GM21717 (cell line): ENCODE measurements at regions not wholly inside any gene's neighbourhood (a gene's known extent, or its start where the extent isn't known, plus 50 kb on each side); places are given as distances from the start of the nearest gene placed in this dataset.

ENCODE experiments used
- ATAC-seq: cut with Tn5 transposase; IDR thresholded peaks from one replicate; pipeline ENCODE4 v1.9.1; 2021; ENCODE audit warnings: mild to moderate bottlenecking, moderate library complexity; ENCODE audit not compliant: unreplicated experiment

GRCh38 chr2:196433116-196433515, 206.4 kb upstream of the CCDC150 start:
- ATAC-seq, result no peak

- ATAC-seq, result no peak
Measured at GRCh38 chr2:196434217-196434616, 205.3 kb upstream of the CCDC150 start.

- no peak for ATAC-seq
Measured at GRCh38 chr2:196435189-196435588, 204.3 kb upstream of the CCDC150 start.

GRCh38 chr2:196437626-196438025, 201.9 kb upstream of the CCDC150 start:
- no peak for ATAC-seq

- no peak for ATAC-seq
Measured at GRCh38 chr2:196439760-196440159, 199.8 kb upstream of the CCDC150 start.

- no peak for ATAC-seq
Measured at GRCh38 chr2:196440413-196440812, 199.1 kb upstream of the CCDC150 start.

- no peak for ATAC-seq
Measured at GRCh38 chr2:196441527-196441926, 198.0 kb upstream of the CCDC150 start.

- no peak for ATAC-seq
Measured at GRCh38 chr2:196442211-196442610, 197.3 kb upstream of the CCDC150 start.

GRCh38 chr2:196444442-196444841, 195.1 kb upstream of the CCDC150 start:
- ATAC-seq, result no peak

- no peak for ATAC-seq
Measured at GRCh38 chr2:196445991-196446390, 193.5 kb upstream of the CCDC150 start.

- ATAC-seq, result no peak
Measured at GRCh38 chr2:196448407-196449079, 191.0 kb upstream of the CCDC150 start.

- peak; percentile 57 for ATAC-seq
Measured at GRCh38 chr2:196449083-196449482, 190.4 kb upstream of the CCDC150 start.

- ATAC-seq, result no peak
Measured at GRCh38 chr2:196452758-196453157, 186.8 kb upstream of the CCDC150 start.

GRCh38 chr2:196453613-196454047, 185.9 kb upstream of the CCDC150 start:
- peak; percentile 68 for ATAC-seq

- no peak for ATAC-seq
Measured at GRCh38 chr2:196454492-196454891, 185.0 kb upstream of the CCDC150 start.

- no peak for ATAC-seq
Measured at GRCh38 chr2:196459539-196459938, 180.0 kb upstream of the CCDC150 start.

- no peak for ATAC-seq
Measured at GRCh38 chr2:196463706-196464105, 175.8 kb upstream of the CCDC150 start.

GRCh38 chr2:196464311-196464710, 175.2 kb upstream of the CCDC150 start:
- ATAC-seq, result no peak

- ATAC-seq, result no peak
Measured at GRCh38 chr2:196466581-196466980, 172.9 kb upstream of the CCDC150 start.

GRCh38 chr2:196468394-196468793, 171.1 kb upstream of the CCDC150 start:
- no peak for ATAC-seq

GRCh38 chr2:196473617-196474016, 165.9 kb upstream of the CCDC150 start:
- ATAC-seq, result no peak

GRCh38 chr2:196475611-196476010, 163.9 kb upstream of the CCDC150 start:
- no peak for ATAC-seq

- ATAC-seq, result no peak
Measured at GRCh38 chr2:196478588-196478987, 160.9 kb upstream of the CCDC150 start.
